CD4-positive, alpha-beta T cell treated with Interleukin-4 for 1 hour (primary cell): ENCODE measurements at regions not wholly inside any gene's neighbourhood (a gene's known extent, or its start where the extent isn't known, plus 50 kb on each side); places are given as distances from the start of the nearest gene placed in this dataset.

ENCODE experiments used
- DNase-seq, 2 donors: peaks; one replicate each; pipeline ENCODE4 v3.0.0-alpha.2; 2020 to 2022

DNA sequence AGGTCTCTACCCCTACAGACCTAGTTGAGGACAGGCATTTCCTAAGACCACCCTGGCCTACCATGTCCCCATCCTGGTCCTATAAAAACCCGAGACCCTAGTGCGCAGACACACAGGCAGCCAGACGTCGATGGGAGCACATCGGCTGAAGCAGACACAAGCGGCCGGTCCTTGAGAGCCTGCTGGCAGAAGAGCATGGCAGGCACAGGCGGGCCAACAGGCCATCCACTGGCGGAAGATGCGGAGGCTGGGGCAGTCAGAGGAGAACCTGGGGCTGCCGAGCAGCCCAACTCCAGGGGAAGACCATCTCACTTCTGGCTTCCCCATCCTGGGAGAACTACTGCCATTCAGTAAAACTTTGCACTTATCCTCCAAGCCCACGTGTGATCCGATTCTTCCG, 396.8 kb downstream of the AEBP2 start:
- DNase-seq = no peak

GRCh38 chr12:19836456-19836855, 397.2 kb downstream of the AEBP2 start:
- no peak for DNase-seq

DNA sequence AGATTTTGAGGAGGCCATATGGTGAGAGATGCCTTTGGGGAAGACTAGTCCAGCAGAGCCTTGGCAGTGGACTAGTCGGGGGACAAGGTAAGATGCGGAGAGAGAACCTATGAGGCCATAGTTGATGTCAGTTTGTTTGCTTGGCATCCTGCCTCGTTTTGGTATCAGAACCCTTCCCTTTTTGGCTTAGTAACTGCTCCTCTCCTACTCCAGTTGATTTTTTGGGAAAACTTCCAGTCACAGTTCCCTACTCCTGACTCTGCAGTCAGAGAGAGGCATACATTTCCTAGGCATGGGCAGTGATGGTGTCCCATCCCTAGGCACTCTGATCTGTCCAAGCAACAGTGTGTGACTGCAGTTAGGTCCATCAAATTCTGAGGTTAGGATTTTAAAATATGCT, 398.3 kb downstream of the AEBP2 start:
- DNase-seq = no peak

- no peak for DNase-seq
Observed at GRCh38 chr12:19841451-19841850, 402.2 kb downstream of the AEBP2 start.

GRCh38 chr12:19842116-19842515, 402.8 kb downstream of the AEBP2 start:
- DNase-seq = no peak

GRCh38 chr12:19844224-19844623, 404.9 kb downstream of the AEBP2 start:
- no peak for DNase-seq

DNA sequence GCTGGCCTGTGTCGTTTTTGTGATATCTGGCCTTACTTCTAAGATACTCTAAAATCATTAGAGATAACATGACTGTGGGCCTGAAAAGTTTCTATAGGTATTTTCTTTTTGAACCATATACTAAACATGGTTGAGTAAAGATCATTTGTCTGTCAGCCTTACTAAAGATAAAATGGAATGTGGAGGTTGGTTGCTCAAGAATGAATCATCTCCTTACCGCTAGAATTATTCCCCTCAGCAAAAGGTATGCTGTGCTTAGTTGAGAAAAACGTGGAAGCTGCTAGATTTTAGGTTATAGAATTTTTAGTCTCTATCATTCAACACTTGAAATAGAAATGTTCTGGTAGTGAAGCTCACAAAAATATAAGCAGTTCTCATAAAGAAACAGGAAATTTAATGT, 407.3 kb downstream of the AEBP2 start:
- DNase-seq = no peak

- DNase-seq = no peak
Observed at GRCh38 chr12:19847294-19848059, 408.2 kb downstream of the AEBP2 start.

GRCh38 chr12:19848421-19848820, 409.1 kb downstream of the AEBP2 start:
- DNase-seq = no peak

DNA sequence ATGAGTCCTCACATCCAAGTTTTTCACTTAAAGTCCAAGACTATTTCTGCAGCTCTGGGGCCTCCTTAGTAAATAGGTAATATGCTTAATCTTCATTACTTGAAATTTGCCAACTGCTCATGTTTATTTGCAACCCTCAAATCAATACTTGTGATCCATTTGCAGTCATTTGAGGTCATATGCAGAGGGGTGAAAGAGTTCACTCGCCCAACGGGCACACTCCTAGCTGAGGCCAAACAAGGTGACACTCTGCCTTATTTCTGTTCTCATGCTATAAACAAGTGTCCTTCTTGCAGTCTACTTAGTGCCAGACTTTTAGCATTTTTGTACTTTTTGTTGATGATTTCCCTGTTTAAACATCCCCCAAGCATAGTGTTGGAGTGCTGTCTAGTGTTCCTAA, 409.9 kb downstream of the AEBP2 start:
- no peak for DNase-seq

DNA sequence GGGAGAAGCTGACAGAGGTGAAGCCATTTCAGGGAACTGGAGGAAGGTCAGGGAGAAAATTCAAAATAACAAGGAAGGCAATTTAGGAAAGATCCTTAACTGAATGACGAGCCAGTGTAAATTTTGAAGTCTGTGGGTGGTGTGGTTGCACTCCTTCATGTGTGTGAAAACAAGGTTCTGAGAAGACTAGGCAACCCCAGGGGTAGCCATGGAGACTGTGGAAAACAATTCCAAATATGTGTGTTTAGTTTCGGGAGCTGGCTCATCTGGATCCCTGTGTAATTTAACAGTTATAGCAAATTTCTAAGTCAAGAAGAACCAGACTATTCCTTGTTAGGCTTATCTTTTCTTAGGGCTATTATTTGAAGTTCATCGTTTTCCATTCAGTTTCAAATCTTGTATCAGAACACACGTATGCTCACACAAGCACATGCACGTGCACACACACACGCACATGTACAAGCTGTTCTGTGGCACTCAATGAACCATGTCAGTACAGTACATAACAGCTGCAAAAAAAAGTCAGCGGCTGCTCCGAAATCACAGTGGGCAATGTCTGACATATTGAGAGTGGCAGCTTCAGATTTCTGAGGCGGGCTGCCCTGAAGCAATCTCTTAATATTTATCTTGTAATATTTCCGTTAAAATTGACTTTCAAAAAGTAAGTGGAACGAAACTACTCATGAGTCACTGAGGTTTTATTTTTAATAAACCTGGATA, 411.2 kb downstream of the AEBP2 start:
- DNase-seq = no peak

DNA sequence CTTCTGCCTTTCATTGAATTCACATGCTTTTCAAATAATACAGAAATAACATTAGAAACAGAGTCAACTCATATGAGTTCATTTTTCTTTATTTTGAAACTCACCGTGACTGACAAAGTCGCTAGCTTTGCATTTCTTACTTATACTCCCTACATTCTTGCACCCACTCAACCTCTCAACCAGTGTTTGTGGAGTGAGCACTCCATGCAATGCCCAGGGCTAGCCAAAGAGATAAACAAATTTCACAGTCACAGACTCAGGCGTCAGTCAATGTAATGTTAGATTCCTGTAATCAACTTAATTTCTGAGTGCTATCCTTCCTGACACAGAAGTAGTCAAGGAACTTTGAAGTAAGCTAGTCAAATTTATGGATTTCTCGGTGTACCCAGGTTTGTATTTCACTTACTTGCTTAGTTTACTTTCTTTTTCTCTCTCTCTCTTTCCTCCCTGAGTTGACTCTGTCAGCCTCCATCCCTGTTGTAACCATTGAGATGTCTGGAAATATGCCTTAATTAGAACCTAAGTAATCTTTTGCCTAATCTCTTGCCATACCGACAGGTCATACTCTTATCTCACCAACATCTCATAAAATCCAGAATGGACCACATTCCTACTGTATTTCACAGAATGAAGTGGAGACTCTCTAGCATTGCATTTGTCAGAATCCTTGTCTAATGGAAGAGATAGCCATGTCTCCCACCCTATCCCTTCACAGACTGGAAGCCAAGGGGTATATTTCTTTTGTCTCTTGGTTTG, 413.0 kb downstream of the AEBP2 start:
- no peak for DNase-seq

DNA sequence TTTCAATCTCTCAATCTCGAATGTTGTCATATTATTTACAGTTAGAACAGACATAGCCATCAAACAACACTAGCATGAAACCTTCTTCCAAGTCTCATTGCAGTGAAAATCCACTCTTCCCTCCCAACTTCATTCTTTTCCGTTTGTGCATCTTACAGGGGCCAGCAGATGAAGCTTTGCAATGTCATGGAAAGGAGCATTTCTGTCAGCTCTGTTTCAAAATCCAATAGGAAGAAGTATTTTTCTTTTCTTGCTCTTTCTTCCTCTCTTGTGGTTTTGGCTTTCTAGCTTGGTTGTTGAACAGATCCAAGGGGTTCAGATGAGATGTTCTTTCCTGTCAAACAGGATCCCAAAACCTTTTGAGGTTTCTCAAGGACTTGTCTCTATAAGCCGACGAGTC, 416.6 kb downstream of the AEBP2 start:
- no peak for DNase-seq

DNA sequence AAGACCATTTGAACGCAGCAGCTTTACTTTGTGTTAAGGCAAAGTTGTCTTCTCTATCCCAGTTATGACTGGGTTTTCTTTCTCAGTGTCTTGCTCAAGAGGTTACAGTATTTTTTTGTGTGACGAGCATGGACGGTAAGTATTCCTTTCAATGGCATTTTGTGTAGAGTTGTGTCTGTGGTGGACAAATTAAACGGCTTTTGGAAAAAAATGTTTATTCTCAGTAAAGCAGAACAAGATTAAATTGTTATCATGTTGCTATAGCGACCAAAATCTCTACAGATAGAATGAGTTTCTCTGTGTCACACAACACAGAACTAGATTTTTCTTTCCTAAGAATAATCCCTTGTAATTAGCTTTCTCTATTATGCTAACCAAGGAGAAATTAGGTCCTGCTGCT, 417.1 kb downstream of the AEBP2 start:
- DNase-seq = no peak

DNA sequence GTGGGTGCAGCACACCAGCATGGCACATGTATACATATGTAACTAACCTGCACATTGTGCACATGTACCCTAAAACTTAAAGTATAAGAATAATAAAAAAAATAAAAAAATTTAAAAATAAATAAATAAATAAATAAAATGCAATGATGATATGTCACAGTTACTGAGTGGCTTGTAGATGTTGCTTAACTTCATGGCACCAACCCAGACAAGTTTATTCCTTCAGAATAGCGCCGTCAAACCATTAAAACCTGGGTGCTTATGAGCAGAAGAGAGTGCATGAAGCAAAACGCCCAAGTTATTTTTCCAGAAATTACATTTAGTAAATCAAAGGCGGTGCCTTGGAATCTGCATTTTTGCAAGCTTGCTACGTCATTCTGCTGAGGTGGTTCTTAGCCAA, 417.9 kb downstream of the AEBP2 start:
- DNase-seq = no peak

- DNase-seq = no peak
Observed at GRCh38 chr12:19867151-19867550, 427.9 kb downstream of the AEBP2 start.

DNA sequence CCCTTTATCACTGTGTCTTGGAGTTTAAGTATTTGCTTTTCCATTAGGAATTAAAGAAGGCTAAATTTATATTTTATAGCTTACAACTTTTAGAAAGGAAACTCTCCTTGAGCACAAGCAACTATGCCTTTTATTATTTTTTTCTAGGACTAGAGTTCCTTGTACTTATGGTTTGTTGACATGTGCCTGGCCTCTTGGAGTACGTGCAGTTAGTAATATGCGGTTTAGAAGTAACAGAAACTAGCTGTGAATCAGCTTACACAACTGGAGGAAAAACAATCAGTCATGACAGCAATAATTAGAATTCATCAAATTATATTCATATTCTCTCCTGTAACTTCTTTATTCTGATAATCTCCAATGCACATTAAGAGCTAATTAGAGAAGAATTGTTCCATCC, 428.7 kb downstream of the AEBP2 start:
- no peak for DNase-seq

DNA sequence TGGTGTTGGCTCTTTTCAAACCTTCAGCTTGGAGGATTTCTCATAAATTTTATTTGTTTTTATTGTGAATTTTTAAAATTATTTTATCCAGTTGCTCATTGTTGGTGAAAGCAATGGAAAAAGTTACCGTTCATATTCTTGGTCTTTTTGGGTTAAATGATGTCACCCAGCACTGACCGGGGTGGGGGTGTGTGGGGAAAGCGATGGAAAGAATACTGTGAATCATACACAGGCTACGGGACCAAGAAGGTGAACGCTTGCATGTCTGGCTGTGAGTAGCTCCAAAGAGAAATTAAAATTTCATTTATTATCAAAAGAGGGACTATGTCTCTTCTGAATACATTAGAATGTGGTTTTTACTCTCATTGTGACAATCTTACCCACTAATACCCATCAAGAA, 430.1 kb downstream of the AEBP2 start:
- DNase-seq = no peak

DNA sequence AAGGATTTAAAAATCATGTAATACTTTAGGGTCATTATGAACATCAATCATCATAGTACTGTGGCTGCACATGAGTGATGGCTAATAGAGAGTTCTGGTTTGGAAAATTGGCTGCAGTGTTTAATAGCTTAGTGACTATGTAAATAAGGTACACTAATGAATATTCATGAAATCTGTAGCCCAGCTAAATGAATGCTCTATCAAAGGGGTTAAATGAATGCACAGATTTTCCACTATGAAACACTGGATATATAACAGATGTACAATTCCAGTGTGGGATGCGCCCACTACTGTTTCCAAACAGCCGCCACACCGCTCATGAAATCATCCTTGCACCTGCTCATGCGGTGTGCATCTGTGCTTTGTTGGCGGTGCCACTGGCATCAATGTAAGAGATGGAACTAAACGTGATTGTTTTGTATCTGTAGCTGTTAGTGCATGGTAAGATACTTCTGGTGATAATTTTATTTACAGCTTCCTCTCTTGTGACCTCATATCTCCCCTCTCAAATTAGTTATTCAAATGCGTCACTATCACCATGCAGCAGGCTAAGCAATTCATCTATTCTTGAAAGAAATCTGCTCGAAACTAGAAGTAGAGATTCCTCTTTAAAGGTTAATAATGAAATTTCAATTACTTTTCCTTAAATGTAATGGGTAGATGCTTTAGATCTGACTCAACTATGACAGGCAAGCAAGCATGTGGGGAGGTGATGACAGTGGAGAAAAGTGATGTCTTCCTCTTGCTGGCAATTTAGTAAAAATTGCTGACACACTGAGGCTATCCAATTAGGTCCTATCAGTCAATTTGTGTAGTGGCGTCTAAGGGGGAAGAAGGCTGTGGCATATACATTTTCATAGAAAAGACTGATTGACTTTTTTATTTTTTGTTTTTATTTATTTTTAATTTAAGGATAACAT, 433.6 kb downstream of the AEBP2 start:
- no peak for DNase-seq

DNA sequence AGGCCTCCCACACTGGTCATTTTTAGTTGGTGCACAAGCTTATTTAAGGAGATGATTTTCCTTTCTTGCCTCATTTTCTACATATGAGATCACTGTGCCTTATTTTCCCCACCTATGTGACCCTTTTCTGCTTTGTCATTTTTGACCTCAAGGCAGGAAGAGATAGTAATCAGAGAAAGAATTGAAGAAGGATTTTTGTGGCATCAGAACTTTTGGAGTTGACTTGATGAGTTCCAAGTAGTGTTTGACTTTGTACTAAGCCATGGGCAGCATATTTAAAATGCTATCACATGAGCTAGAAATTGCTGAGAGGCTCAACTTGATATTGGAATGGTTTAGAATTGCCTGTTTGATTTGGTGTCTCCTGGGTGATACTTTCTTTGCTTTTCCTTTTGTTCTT, 440.8 kb downstream of the AEBP2 start:
- no peak for DNase-seq

DNA sequence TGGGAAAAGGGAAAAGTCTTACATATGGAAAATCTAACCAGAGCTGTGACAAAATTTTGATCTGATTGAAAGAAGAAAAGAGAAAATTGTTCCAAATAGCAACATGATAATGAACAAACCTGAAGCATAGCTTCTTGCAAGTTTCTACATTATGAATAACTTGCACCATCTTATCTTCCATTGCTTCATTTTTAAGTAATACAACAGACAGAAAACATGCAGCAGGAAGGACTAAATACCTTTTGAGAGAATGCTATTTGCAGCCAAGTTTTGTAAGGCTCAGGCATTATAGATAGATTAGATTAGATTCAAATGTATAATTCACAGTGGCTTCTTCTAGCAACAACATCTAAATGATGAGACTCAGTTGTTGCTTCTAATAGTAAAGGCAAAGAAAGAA, 441.4 kb downstream of the AEBP2 start:
- DNase-seq = no peak

DNA sequence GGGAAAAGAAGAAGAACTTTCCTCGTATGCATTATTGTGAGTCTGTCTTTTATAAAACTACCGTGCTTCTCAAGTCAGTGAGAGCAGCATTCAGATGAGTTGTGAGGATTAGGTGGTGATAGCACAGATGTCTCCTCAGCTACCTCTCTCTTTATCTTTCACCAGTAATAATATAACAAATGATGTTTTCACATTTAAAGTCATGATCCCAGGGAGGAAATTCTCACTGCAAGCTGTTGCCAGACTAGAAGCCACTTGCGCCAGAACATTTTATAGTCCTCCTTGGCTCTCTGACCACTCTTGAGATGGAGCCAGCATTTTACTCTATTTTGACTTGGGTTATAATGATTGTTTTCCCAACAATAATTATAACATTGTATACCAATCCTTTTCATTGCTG, 443.1 kb downstream of the AEBP2 start:
- DNase-seq = no peak

DNA sequence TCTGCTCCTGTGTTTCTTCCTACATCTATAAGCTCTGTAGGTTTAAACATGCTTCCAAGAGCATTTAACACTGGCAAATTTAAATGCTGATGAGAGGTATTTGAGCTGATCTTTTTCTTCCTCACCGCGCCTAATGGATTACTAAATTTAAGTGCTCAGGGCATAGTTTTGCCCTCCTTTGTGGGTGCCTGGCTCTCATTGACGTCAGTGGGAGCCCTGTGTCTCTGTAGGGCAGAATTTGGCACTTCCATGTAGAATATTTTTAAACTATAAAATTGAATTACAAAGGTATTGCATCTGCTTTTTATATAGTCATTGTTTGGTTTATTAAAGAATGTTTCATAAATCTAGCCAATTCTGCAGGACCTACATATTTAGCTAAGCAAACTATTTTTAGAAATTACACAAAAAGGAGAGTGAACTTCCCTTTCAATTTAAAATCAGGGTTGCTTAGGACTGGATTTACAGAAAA, 444.8 kb downstream of the AEBP2 start:
- DNase-seq = no peak
